ENCODE measurements at regions not wholly inside any gene's neighbourhood (a gene's known extent, or its start where the extent isn't known, plus 50 kb on each side); places are given as distances from the start of the nearest gene placed in this dataset.

DNA sequence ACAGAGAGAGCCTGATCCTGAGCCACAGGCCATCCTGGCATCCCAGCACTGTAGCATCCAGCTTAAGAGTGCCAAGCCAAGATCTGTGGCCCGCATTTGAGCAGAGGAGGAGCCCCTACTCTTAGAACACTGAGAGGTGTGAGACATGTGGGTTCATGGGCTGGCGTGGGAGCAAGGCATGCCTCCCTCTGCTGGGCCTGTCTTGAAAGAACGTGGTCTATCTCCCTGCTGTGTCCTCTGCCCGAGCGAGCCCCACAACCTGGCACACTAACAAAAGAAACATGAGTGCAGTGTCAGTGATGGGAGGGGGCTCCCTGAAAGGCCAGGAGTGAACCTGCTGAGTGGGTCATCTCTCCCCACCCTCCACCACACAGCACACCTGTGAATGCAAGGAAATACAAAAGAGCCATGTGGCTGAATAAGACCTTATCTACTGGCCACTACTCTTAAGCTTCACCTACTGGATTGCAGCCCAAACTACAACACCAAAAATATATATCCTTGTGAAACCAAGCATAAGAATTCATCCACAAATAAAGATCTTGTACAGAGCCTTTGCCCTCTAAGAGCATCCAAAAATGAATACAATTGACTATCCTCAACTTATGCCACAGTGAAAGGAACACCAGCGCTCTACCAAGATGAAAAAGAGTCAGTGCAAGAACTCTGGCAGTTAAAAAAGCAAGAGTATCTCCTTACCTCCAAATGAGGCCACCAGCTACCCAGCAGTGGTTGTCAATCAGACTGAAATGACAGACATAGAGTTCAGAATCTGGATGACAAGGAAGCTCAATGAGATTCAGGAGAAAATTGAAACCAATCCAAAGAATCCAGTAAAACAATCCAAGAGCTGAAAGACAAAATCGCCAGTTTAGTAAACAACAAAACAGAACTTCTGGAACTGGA is 259.4 kb upstream of the DAB1 start:
- TF ChIP-seq POLR2A (IDR thresholded peaks at IDR 0.05) (no peak), POLR2AphosphoS5 (IDR thresholded peaks at IDR 0.05) (no peak)
- TF ChIP-seq, protein P1, sequence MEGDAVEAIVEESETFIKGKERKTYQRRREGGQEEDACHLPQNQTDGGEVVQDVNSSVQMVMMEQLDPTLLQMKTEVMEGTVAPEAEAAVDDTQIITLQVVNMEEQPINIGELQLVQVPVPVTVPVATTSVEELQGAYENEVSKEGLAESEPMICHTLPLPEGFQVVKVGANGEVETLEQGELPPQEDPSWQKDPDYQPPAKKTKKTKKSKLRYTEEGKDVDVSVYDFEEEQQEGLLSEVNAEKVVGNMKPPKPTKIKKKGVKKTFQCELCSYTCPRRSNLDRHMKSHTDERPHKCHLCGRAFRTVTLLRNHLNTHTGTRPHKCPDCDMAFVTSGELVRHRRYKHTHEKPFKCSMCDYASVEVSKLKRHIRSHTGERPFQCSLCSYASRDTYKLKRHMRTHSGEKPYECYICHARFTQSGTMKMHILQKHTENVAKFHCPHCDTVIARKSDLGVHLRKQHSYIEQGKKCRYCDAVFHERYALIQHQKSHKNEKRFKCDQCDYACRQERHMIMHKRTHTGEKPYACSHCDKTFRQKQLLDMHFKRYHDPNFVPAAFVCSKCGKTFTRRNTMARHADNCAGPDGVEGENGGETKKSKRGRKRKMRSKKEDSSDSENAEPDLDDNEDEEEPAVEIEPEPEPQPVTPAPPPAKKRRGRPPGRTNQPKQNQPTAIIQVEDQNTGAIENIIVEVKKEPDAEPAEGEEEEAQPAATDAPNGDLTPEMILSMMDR (IDR thresholded peaks at IDR 0.05 in 8 of 11, conservative IDR thresholded peaks at IDR 0.05 in 3 of 11) = no peak

Measured in spleen (tissue), 7 donors.